ENCODE measurements at regions not wholly inside any gene's neighbourhood (a gene's known extent, or its start where the extent isn't known, plus 50 kb on each side); places are given as distances from the start of the nearest gene placed in this dataset.

GRCh38 chr4:111880116-111880515 lies 265.1 kb upstream of the FAM241A start:
- SMC1A ChIA-PET (ENCODE audit: uncharacterized antibody, unreplicated experiment) = interaction anchor here (1.2 kb wide), 1 partner anchor 57 kb away, joined by 3 read pairs; no protein-coding TSS in a partner anchor

GRCh38 chr4:111883557-111883999 lies 261.7 kb upstream of the FAM241A start:
- Histone ChIP-seq H3K36me3 (ENCODE audit: control insufficient read depth in 2 of 2, insufficient read depth in 2 of 2, low read length in 1 of 2) (no peaks in the 10 kb centered on the region), H2AFZ (ENCODE audit: control insufficient read depth, low read depth, low read length) (no peak overlapping the region), H3K9ac (ENCODE audit: control insufficient read depth, insufficient read depth, low read length) (no peak overlapping the region), H3K4me2 (ENCODE audit: control insufficient read depth, insufficient read depth) (no peak overlapping the region), H3K4me3 (no peak overlapping the region), H3K4me1 (ENCODE audit: control insufficient read depth, insufficient read depth, low read length) (no peaks in the 10 kb centered on the region), H3K79me2 (ENCODE audit: control insufficient read depth, insufficient read depth, low read length) (no peaks in the 10 kb centered on the region), H3K9me3 (replicated peaks; ENCODE audit: control insufficient read depth, insufficient read depth, low read length) (no peaks in the 10 kb centered on the region), H4K20me1 (ENCODE audit: control insufficient read depth, insufficient read depth) (no peaks in the 10 kb centered on the region), H3K27me3 (replicated peaks in 1 of 2; ENCODE audit: control insufficient read depth in 2 of 2, insufficient read depth in 2 of 2, low read length in 1 of 2) (no peaks in the 10 kb centered on the region), H3K27ac (ENCODE audit: control insufficient read depth, insufficient read depth) (no peak overlapping the region)
- BruUV-seq (replicated peaks) = no TSS peak
- ChIA-PET RAD21 (ENCODE audit: unreplicated experiment) (interaction anchor here (1.3 kb wide), 1 partner anchor 148 kb away, joined by 4 read pairs; no protein-coding TSS in a partner anchor), CTCF (interaction anchor here (0.9 to 1.9 kb wide), 5 partner anchors 10 to 602 kb away, joined by 3 to 6 read pairs (median 4); no protein-coding TSS in a partner anchor), SMC1A (ENCODE audit: uncharacterized antibody, unreplicated experiment) (interaction anchor here (0.9 to 1.0 kb wide), 3 partner anchors 10 to 78 kb away, joined by 3 to 4 read pairs (median 3); no protein-coding TSS in a partner anchor), POLR2A (no interaction called here)
- TF ChIP-seq SREBF1 (IDR thresholded peaks at IDR 0.05; ENCODE audit: low read length) (no peak), CHD4 (IDR thresholded peaks at IDR 0.05) (no peak), YBX1 (IDR thresholded peaks at IDR 0.05) (no peak), KAT2A (conservative IDR thresholded peaks at IDR 0.05; ENCODE audit: control insufficient read depth, low read depth, low read length) (no peak), FOXM1 (IDR thresholded peaks at IDR 0.05; ENCODE audit: low read depth, low read length) (no peak), RFX5 (IDR thresholded peaks at IDR 0.05; ENCODE audit: low read depth, low read length) (no peak), MEF2A (IDR thresholded peaks at IDR 0.05; ENCODE audit: insufficient read depth, low read depth, low read length) (no peak), CREB1 (IDR thresholded peaks at IDR 0.05; ENCODE audit: low read depth) (no peak), KLF5 (IDR thresholded peaks at IDR 0.05; ENCODE audit: partially characterized antibody) (no peak), HDAC6 (IDR thresholded peaks at IDR 0.05; ENCODE audit: unreplicated experiment) (no peak), IKZF1 (conservative IDR thresholded peaks at IDR 0.05) (no peak)
- FAIRE-seq = no peak
- intact Hi-C loops (cut with micrococcal nuclease; ENCODE audit: unreplicated experiment) (no loop called here), in situ Hi-C loops (cut with MboI) (no loop called here)
- DNase-seq (ENCODE audit: low read depth, low spot score) = no peak
- ATAC-seq = no peak
- 9% methylated on average over 1 of the region's 1 CpG for WGBS (ENCODE audit: insufficient coverage, insufficient replicate concordance, low lambda C conversion rate, missing lambda C conversion rate)

More at GRCh38 chr4:111880116-111880515, 265.1 kb upstream of the FAM241A start:
- H3K4me1 ChIP-seq (ENCODE audit: control insufficient read depth, insufficient read depth, low read length) = no peaks in the 10 kb centered on the region
- no peaks in the 10 kb centered on the region for H3K79me2 ChIP-seq (ENCODE audit: control insufficient read depth, insufficient read depth, low read length)
- H3K36me3 ChIP-seq (ENCODE audit: control insufficient read depth in 2 of 2, insufficient read depth in 2 of 2, low read length in 1 of 2) = no peaks in the 10 kb centered on the region
- ATAC-seq (no peak), FAIRE-seq (no peak), DNase-seq (ENCODE audit: low read depth, low spot score) (no peak)
- ChIA-PET RAD21 (ENCODE audit: unreplicated experiment) (interaction anchor here (0.7 to 1.0 kb wide), 2 partner anchors 50 to 81 kb away, joined by 3 read pairs; no protein-coding TSS in a partner anchor), POLR2A (no interaction called here), CTCF (interaction anchor here (1.7 to 5.5 kb wide), 2 partner anchors 23 to 25 kb away, joined by 4 to 17 read pairs; no protein-coding TSS in a partner anchor)
- in situ Hi-C loops (cut with MboI) = no loop called here
- no peak overlapping the region for H2AFZ ChIP-seq (ENCODE audit: control insufficient read depth, low read depth, low read length)
- H3K4me2 ChIP-seq (ENCODE audit: control insufficient read depth, insufficient read depth) = no peak overlapping the region
- BruUV-seq (replicated peaks) = no TSS peak
- intact Hi-C loops (cut with micrococcal nuclease; ENCODE audit: unreplicated experiment) = no loop called here
- no peaks in the 10 kb centered on the region for H3K9me3 ChIP-seq (replicated peaks; ENCODE audit: control insufficient read depth, insufficient read depth, low read length)
- H3K9ac ChIP-seq (ENCODE audit: control insufficient read depth, insufficient read depth, low read length) = no peak overlapping the region
- H3K27me3 ChIP-seq (replicated peaks in 1 of 2; ENCODE audit: control insufficient read depth in 2 of 2, insufficient read depth in 2 of 2, low read length in 1 of 2) = no peaks in the 10 kb centered on the region
- TF ChIP-seq DPF2 (IDR thresholded peaks at IDR 0.05) (no peak), RAD21 (IDR thresholded peaks at IDR 0.05; ENCODE audit: insufficient read depth, low read depth, low read length) (no peak), POLR2A (IDR thresholded peaks at IDR 0.05; ENCODE audit: low read depth, low read length) (no peak), IKZF1 (conservative IDR thresholded peaks at IDR 0.05) (no peak), E2F4 (IDR thresholded peaks at IDR 0.05; ENCODE audit: low read depth, low read length) (no peak)
- no peak overlapping the region for H3K4me3 ChIP-seq
- WGBS (ENCODE audit: insufficient coverage, insufficient replicate concordance, low lambda C conversion rate, missing lambda C conversion rate) = 22% methylated on average over 4 of the region's 4 CpGs
- H3K27ac ChIP-seq (ENCODE audit: control insufficient read depth, insufficient read depth) = no peak overlapping the region
- H4K20me1 ChIP-seq (ENCODE audit: control insufficient read depth, insufficient read depth) = no peaks in the 10 kb centered on the region
